HG02623 (cell line): ENCODE measurements at regions not wholly inside any gene's neighbourhood (a gene's known extent, or its start where the extent isn't known, plus 50 kb on each side); places are given as distances from the start of the nearest gene placed in this dataset.
"Not testable (repeated sequence)": the region's sequence is repeated elsewhere in the genome, so short reads cannot be mapped to it uniquely, and the experiment has no call there.

Experiments
- ATAC-seq: cut with Tn5 transposase; IDR thresholded peaks from one replicate; pipeline ENCODE4 v1.9.1; 2021; ENCODE audit warnings: moderate library complexity; ENCODE audit not compliant: unreplicated experiment

DNA sequence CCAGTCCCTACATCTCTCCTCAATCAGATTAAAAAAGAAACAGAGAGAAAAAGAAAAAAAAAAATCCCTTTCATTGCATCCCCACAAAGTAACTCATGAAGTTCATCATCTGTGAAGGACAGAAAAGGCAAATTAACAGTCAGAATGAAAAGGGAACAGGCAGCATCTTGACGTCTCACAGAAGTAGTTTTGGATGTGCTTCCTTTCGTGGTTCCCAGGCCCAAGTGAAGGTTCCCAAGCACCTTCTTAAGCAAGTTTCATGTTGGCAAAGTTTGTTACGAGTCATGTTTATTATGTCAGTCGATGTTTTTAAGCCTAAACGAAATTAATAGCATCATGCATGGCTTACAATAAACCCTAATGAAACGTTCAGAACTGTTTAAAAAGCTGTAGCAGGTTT, 475.2 kb downstream of the SETD4 start:
- no peak for ATAC-seq

DNA sequence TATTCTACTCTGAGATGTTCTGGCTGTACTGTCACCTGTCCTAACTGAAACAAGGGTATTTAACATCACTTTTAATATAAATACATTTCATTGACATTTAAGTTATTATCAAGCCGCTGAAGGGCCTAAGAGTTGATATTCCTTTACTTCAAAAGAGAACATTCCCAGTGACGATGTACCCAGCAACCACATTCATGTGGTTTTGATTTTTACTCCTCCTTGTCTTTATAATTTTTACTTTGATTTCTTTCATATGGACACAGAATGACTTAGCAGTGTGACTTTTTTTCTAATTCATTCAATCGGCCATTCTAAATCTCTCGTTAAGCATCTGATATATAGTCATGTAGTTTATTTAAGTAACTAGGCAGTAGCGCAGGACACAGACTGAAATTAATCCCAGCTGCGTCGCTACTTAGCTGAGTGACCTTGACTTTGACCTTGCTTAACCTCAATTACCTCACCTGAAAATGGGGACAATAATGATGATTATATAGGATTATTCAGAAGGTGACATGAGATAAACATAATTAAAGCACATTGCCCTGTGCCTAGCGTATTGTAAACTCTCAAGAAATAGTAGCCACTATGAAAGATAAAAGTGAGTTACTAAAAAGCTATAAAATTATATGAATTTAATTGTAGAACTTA, 476.6 kb downstream of the SETD4 start:
- ATAC-seq = no peak

DNA sequence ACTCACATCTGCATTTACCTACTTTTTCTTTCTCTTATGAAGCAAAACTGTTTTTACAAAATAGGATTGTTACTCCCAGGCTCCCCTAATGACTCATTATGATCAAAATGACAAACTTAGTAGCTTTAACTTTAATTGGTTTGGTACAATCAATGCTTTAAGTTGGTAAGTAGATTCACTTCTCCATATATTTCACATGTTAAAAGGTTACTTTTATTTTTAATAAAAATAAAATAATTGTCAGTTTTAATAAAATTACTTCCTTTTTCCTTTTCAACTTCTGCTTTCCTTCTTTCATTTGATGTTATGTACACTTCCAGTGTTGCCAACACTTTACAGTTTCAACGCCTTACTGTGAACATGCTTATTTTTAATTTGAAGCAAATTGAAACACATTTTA, 477.6 kb downstream of the SETD4 start:
- no peak for ATAC-seq

DNA sequence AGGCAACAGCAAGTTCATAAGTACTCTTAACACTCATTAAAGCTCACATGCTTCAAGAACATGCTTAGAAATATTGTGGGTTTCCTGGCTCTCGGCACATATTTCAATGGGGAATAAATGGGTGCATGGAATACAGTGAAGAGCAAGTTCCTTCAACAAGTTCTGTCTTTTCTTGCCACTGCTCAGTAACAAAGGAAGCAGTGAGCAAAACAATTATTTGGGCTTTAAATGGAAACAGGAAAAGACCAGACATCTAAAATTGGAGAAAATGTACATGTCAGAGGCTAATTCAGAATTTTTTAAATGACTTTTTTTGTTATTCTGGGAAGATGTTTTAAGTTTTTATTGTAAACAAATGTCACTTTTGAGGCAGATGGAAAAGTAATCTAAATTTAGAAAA, 478.7 kb downstream of the SETD4 start:
- no peak for ATAC-seq

DNA sequence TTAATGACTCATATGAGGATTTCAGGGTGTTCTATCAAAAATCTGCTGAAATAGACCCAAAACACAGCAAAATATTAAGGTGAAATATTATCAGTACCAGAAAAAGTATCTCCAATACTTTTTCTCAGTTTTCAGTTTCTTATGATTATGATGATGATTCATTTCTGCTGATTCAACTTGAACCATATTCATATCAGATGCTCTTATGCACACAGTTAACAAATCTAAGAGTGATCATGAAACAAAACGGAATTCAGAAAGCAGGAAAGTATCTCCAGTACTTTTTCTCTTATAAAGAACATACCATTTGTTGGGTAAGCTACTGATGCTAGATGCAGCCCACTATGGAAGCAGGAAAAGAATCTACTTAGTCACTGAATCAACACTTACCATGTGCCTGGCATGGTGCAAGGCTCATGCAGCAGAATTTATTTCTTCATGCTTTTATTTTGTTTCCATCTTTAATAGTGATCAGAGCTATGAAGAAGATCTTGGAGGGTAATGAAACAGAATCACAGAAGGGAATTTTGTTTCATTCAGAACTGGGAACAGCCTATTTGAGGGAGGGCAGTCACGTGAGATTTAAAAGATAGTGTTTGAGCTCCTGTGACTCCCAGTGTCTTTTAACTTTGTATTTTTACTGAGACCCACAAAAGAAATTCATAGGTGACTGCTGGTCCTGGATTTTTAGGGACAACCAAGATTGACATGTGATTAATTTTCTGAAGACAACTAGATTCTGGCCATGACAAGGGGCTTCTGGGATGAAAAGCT, 480.6 kb downstream of the SETD4 start:
- ATAC-seq = no peak

DNA sequence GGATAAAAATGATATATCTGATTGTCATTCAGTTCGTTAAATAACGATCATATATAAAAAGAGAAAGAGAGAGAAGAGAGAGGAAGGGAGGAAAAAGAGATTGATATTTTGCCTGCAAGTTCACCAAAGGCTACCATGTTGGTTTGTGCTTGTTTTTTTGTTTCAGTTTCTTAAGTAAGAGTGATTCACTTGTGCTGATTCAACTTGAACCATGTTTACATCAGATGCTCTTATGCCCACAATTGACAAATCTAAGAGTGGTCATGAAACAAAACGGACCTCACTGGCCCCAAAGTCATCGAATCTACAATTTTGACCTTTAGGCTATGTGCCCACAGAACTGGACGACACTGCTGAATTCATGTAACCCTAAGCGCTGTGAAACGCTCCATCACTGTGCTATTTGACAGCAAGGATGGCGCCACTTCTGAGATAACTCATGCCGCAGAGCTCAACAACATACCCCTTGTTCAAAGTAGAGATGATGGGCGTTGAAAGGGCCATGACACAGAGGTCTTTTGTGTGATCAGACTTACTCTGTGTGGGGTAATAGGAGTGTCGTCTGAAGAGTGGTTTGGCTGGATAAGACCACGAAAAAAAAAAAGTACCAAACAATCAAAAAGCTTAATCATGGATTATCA, 481.4 kb downstream of the SETD4 start:
- ATAC-seq = no peak

DNA sequence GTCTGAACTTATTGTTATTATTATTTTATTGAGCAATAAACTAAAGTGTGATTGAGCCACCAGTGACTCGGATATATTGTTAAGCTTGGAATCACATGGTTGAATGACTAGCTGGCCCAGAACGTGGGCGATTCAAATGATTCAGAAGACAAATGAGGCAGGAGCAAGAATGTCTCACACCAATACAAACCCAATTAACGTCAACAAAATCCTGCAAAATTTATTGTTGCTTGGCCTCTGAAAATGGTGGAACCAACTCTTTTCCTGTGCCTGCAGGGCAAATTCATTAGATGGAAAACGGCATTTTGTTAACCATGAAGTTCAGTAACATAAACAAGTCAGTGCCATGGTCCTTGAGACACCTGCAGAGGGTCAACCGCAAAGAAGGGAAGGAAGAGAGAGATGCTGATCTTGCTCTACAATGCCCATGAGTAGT, 482.0 kb downstream of the SETD4 start:
- no peak for ATAC-seq

DNA sequence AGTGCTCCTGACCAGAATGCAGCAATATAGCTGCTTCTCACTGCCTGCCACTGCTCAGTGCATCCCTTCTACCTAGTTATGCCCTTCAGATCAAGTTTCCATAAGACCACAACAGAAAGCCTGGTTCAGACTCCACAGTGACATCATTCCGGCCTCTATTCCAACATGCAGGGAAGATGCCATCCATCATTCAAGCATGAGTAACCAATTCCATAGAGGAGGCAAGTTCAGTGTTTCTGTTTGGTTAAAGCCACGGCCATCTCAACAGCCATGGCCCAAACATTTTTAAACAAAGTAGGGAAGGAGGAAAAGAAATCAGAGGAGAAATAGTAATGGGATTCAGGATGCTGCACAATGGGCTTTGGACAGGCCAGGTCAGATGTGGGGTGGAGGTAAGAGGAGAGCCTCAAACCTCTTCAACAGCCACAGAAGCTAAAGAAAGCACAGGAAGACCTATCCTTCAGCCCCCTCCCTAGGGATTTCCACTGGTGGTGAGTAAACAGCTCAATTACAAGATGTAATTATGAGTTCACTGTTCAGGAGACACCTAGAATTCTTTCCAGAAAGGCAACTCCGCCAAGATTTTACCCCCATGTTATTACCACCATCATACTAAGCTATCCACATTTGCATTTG, 484.9 kb downstream of the SETD4 start:
- ATAC-seq = no peak

DNA sequence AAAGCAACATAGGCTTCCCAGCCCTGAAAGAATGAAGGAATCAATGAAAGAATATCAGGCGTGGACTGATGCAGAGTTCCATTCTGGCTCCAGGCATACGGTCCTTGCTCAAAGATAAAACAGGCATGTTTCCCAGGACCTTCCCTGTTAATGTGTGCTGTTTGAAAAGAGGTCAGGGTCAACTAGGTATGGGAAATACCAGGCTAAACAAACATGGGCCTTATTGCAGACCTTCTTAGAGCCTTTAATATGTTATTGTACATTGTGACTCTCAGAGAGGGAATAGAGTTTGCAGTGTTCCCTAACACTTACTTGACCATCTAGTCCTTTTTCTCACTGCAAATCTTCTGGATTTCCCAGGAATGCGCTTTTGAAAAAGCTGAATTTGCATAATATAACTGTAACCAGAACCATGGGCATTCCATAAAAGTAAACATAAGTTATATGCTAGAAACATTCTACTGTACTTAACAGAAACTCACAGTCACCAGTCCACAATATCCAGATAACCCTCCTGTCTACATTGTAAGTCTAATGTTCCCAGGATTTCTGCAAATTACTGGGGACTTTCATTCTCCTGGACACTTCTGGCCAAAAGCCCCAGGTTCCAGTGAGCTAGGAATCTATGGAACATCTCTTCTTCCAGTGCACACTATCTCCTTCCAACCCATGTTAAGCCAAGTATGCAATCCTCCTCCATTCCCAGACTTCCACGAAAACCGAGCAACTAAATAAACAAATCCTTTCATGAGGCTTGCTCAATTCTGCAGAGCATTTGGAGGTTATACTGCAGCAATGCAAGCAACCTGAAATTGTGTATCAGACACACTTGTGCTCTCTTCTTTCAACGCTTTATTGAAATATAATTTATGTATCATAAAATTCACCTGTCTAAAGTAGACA, 486.6 kb downstream of the SETD4 start:
- no peak for ATAC-seq

DNA sequence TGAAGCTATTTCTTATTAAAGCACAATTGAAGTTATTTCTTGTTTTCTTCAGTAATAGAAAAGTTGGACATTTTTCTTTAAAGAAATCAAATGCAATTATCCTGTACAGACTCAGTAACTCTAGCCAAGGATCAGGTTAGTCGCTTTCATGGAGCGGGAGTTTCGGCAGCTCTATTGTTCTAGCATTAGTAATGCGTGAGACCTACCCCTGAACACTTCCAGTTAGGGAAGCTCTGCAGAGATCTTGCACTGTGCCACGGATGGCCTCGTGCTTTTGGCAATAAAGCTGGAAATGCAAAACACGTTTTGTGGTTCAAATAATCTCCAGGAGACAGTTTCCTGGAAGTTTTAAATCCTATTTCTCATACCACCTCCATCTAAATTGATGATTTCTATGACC, 488.4 kb downstream of the SETD4 start:
- ATAC-seq = no peak

DNA sequence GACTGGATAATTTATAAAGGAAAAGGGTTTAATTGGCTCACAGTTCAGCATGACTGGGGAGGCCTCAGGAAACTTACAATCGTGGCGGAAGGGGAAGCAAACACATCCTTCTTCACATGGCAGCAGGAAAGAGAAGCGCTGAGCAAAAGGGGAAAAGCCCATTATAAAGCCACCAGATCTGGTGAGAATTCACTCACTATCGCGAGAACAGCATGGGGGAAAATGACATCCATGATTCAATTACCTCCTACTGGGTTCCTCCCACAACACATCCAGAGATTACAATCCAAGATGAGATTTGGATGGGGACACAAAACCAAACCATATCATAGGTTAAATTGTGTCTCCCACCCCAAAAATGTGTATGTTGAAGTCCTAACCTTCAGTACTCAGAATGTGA, 491.7 kb downstream of the SETD4 start:
- no peak for ATAC-seq

DNA sequence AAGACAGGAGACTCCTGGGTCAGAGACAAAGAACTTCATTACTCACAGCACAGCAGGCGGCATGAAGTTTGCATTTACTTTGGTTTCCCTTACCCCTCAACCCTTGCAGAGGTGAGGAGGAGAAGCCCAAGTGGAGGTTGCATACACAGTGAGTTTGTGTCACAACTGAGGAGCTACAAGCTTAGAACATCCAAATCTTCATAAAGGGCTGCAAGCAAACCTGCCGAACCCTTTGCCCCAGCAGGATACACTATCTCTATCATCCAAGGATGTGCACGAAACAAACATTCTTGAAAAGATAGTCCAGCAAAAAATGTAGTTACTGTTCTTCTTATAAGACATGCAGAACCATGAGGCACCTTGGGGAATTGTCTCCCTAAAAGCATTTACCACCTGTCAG, 493.5 kb downstream of the SETD4 start:
- no peak for ATAC-seq

DNA sequence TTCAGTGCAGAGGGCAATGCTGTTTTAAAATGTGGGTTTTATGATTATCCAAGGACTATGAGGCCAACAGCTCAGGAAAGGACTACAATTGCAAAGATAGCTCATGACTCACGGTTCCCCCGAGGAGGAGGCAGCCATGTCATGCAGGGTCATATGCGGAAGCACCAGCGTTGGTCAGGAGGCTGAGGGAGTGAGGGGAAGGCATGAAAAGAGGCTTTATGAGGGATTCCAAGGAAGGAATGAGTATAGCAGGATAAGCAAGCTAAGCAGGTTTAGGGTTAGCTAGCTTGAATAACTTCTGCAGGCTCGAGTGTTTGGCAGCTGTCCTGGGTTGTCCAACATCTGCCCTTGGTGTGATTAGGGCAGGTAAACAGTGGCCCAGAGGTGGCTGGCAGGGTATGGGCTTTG, 495.1 kb downstream of the SETD4 start:
- ATAC-seq = no peak

DNA sequence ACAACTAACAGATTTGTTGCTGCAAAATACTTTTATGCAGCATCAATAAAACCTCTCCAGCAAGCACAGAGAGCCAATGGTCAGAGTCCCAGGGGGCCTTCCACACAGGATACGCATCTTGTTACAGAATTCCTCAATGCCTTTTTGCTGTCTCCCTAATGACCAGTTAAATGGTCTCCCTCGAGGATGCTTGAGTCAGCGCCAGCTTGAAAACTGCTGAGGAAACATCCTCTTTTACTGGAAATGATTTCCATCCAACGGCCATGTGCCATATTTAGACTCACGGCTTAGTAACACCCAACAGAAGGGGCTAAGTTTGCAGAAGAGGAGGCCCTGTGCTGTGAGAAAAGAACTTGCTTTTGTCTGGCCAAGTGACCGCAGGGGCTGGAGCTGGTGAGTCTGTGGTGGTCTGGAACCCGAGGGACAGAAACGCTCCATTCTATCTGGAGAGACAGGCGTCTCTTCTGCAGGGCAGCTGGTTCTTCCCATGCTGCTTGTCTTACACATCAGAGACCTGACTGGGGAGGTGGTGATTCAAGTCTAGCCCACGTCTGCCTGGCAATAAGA, 496.4 kb downstream of the SETD4 start:
- no peak for ATAC-seq

DNA sequence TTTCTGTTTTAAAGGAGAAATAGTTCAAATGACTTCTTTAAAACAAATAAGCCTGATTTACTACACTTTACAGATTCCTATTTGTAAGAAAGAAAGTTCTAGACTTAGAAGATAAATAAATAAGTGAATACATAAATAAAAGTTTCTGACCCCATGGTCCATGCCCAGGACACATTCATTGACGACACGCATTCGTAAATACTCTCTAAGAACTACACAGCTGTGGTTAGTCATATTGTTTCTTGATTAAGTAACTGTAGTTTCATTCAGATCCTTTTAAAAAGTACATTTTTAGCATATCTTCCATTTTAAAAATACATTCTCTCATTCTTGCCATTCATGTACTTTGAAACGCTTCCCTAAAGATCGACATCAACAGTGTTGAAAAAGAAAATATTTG, 497.4 kb downstream of the SETD4 start:
- no peak for ATAC-seq

DNA sequence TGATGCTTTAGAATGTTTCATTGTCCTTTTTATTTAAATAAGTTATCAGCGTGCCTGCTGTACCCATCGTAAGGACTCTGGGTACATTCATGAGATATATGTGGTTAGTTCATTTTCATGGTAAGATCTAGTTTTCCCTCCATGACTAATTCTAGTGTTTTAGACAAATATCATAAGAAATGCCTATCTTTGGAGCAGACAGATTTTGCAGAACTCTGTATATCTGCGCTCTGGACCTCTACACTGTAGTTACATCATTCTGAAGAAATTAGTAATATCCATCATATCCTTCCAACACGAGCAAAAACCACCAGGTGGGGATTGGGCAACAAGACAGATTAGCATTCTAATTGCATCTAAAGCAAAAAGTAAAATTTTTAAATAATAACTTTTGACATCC, 499.2 kb downstream of the SETD4 start:
- no peak for ATAC-seq

DNA sequence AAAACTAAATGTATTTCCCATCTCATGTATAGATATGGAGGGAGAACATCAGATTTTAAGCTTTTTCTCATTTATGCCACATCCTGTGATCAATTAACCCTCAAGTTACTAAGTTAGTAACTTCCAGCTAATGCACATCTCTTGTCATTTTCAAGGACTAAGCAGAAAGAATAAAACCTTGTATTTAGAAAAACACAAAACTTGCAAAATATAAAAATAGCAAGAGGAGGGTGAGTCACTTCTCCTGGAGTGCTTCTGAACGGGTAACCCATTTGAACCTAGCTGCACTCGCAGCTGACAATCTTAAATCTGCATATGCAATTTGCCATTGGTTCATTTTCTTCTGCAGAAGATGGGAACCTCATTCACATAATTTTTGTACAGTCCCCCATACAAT, 500.5 kb downstream of the SETD4 start:
- ATAC-seq = no peak

DNA sequence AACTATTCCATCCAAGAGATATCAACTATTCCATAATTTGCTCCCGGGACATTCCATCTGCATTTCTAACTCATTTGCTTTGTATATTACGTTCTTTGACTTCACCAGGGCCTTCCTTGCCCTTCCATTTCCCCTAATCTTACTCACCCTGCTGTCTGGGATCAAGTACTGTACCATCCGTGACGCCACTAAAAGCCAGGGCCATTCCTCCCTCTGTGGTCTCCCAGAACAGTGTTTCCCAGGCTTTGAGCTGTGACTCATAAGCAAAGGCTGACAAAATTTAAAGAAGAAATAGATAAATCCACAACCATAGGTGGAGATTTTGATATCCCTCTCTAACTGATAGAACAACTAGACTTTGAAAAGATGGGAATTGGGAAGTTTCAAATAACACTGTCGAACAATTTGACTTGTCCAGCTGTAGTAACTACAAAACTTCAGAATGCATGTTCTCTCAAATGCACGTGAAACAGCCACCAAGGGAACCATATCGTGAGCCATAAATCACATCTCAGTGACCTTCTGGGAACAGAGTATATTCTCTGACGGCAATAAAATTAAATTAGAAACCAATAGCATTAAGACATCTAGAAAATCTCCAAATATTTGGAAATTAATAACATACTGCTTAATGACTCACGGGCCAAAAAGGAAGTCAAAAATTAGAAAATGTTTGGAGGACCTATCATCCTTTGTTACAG, 501.0 kb downstream of the SETD4 start:
- no peak for ATAC-seq

DNA sequence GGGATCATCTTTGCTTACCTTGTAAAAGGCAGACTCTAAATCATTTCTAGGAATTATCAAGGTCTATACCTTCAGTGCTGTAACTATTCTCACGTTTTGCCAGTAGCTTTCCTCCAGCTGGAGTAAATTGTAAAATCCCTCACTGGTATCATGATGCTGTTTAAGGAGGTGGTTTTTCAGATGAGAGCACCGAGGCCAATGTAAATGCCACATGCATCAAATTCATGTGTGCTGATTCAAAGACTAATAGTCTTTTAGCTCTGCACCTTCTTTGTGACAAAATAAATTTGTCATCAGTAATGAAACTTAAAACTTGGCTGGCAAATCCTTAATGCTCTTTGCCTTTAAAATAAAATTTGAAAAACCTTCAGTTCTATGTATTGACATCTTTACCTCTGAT, 503.8 kb downstream of the SETD4 start:
- no peak for ATAC-seq

DNA sequence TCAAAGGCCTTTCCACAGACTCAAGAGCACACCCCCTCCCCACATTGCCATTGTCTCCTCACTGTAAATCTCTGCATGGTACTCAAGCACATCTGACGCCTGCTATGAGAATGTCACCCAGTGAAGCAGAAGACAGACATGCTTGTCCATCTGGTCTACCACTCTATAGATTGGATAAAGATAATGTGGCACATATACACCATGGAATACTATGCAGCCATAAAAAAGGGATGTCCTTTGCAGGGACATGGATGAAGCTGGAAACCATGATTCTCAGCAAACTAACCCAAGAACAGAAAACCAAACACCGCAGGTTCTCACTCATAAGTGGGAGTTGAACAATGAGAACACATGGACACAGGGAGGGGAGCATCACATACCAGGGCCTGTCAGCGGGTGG, 503.4 kb upstream of the RUNX1 start:
- not testable (repeated sequence) for ATAC-seq
